ENCODE measurements at regions not wholly inside any gene's neighbourhood (a gene's known extent, or its start where the extent isn't known, plus 50 kb on each side); places are given as distances from the start of the nearest gene placed in this dataset.
A peak's percentile ranks its signal among the peaks of the same experiment; 100 is the strongest.

DNA sequence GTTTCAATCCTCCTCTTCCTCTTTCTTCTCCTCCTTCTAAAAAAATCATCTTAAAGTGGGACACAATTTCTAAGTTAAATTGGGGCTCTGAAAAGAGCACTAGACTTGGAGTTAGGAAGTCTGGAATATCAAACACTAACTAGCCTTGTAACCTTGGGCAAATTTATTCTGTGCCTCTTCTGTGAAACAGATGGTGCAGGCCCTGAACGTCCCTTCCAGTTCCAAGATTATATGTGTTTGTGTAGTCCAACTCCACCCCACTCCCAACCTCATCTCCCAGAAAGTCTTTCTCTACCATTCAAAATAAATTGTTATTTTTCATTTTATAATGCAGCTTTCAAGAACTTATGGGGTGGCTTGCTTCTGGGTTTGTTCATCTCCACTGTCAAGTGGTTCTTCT lies 630.0 kb downstream of the LMO4 start:
- H3K27ac ChIP-seq (ENCODE audit: low read depth, low read length), result no peak overlapping the region
- H2AFZ ChIP-seq (ENCODE audit: low read length, unreplicated experiment), result no peak overlapping the region
- no peak overlapping the region for H3K4me3 ChIP-seq (ENCODE audit: low read depth, low read length)
- H3K27me3 ChIP-seq (ENCODE audit: insufficient read depth, low read length), result no peaks in the 10 kb centered on the region
- peaks cover 26% of the 10 kb centered on the region for H3K4me1 ChIP-seq (ENCODE audit: control insufficient read depth, insufficient read depth, low read length, unreplicated experiment)
- no peaks in the 10 kb centered on the region for H3K79me2 ChIP-seq (ENCODE audit: control insufficient read depth, insufficient read depth, low read length, unreplicated experiment)
- H3K36me3 ChIP-seq (ENCODE audit: insufficient read depth, low read length), result no peaks in the 10 kb centered on the region

DNA sequence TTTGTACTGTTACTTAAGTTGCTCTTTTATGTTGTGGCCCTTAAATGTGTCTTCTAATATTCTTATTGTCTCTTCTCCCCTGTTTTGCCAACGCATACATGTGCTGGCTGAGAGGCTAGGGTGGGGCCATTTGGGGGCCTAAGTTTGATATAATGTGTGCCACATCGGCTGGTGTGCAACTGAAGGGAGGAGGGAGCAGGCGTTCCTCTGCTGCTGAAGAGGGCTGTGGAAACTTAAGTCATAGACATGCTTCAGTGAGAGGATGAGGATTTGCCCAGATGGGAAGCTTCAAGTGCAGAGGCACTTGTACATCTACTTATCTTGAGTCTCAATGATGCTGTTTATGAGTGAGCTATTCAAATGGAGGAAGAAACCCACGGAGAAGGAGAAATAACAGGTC lies 630.6 kb downstream of the LMO4 start:
- Histone ChIP-seq H3K4me1 (ENCODE audit: control insufficient read depth, insufficient read depth, low read length, unreplicated experiment) (peaks cover 31% of the 10 kb centered on the region), H3K27me3 (ENCODE audit: insufficient read depth, low read length) (no peaks in the 10 kb centered on the region), H2AFZ (ENCODE audit: low read length, unreplicated experiment) (no peak overlapping the region), H3K36me3 (ENCODE audit: insufficient read depth, low read length) (no peaks in the 10 kb centered on the region), H3K79me2 (ENCODE audit: control insufficient read depth, insufficient read depth, low read length, unreplicated experiment) (no peaks in the 10 kb centered on the region), H3K4me3 (ENCODE audit: low read depth, low read length) (no peak overlapping the region), H3K27ac (ENCODE audit: low read depth, low read length) (no peak overlapping the region)

DNA sequence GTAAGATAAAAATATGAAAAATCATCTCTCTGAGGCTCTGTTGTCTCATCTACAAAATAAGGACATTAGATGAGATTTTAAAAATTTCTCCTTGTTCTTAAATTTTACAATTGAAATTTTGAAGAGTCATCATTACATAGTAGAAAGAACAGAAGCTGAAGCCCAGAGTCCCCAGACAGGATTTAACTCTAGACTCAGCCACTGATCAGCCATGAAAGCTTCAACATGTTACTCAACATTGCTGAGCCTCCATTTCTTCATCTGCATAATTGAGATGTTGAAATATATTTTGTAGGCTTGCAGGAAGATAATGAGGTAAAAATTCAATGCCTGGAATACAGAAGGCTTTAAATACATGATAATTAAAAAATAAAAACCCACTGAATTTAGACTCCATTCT lies 633.3 kb downstream of the LMO4 start:
- H3K27me3 ChIP-seq (ENCODE audit: insufficient read depth, low read length), result no peaks in the 10 kb centered on the region
- H3K27ac ChIP-seq (ENCODE audit: low read depth, low read length), result no peak overlapping the region; the same call in 1 of the 2 replicates
- H3K4me3 ChIP-seq (ENCODE audit: low read depth, low read length), result no peak overlapping the region
- peaks cover 19% of the 10 kb centered on the region for H3K4me1 ChIP-seq (ENCODE audit: control insufficient read depth, insufficient read depth, low read length, unreplicated experiment)
- H3K79me2 ChIP-seq (ENCODE audit: control insufficient read depth, insufficient read depth, low read length, unreplicated experiment), result no peaks in the 10 kb centered on the region
- no peak overlapping the region for H2AFZ ChIP-seq (ENCODE audit: low read length, unreplicated experiment)
- no peaks in the 10 kb centered on the region for H3K36me3 ChIP-seq (ENCODE audit: insufficient read depth, low read length)

DNA sequence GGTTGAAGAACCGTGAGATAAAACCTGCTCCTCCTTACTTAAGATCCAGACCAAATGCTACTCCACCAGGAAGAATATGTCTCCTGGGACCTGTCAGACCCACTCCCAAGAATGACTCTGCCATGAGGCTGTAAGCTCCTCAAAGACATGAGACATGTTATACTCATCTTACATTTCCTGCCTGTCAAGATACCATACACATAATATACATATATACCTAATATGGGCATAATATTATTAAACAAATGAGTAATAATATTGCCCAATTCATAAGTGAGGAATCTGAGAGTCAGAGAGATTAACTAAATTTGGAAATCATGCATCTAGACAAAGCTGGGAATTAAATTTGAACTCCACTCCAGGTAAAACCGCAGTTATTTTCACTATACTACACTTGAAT lies 634.9 kb downstream of the LMO4 start:
- peak overlapping the region; percentile 27; the same call in 1 of the 2 replicates for H3K4me3 ChIP-seq (ENCODE audit: low read depth, low read length)
- peak overlapping the region; percentile 74 for H3K27ac ChIP-seq (ENCODE audit: low read depth, low read length)
- H3K79me2 ChIP-seq (ENCODE audit: control insufficient read depth, insufficient read depth, low read length, unreplicated experiment), result no peaks in the 10 kb centered on the region

DNA sequence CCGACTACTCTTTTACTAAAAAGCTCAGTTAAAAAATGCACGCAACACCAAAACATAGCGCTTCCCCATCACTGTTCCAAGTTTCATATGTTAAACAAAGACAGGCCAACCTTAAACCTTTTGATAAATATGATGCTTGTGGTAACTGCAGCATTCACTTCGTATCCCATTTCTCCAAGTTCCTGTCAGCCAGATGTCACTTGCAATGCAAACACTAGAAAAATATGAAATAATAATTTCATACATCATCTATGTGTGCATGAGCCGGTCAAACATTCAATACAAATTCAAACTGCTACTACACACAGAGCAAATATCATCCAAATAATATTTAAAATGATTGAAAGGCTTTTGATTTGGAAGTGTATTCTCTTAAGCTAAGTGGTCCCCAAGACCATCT lies 636.5 kb downstream of the LMO4 start:
- no peaks in the 10 kb centered on the region for H3K79me2 ChIP-seq (ENCODE audit: control insufficient read depth, insufficient read depth, low read length, unreplicated experiment)
- H3K36me3 ChIP-seq (ENCODE audit: insufficient read depth, low read length), result no peaks in the 10 kb centered on the region
- no peak overlapping the region for H3K4me3 ChIP-seq (ENCODE audit: low read depth, low read length)
- no peak overlapping the region for H2AFZ ChIP-seq (ENCODE audit: low read length, unreplicated experiment)
- no peak overlapping the region for H3K27ac ChIP-seq (ENCODE audit: low read depth, low read length)
- no peaks in the 10 kb centered on the region for H3K27me3 ChIP-seq (ENCODE audit: insufficient read depth, low read length)
- peaks cover 29% of the 10 kb centered on the region for H3K4me1 ChIP-seq (ENCODE audit: control insufficient read depth, insufficient read depth, low read length, unreplicated experiment)

More for the DNA sequence above, 634.9 kb downstream of the LMO4 start:
- Histone ChIP-seq H3K27me3 (ENCODE audit: insufficient read depth, low read length) (no peaks in the 10 kb centered on the region), H3K4me1 (ENCODE audit: control insufficient read depth, insufficient read depth, low read length, unreplicated experiment) (peaks cover 27% of the 10 kb centered on the region), H2AFZ (ENCODE audit: low read length, unreplicated experiment) (peak overlapping the region; percentile 45), H3K36me3 (ENCODE audit: insufficient read depth, low read length) (no peaks in the 10 kb centered on the region)

DNA sequence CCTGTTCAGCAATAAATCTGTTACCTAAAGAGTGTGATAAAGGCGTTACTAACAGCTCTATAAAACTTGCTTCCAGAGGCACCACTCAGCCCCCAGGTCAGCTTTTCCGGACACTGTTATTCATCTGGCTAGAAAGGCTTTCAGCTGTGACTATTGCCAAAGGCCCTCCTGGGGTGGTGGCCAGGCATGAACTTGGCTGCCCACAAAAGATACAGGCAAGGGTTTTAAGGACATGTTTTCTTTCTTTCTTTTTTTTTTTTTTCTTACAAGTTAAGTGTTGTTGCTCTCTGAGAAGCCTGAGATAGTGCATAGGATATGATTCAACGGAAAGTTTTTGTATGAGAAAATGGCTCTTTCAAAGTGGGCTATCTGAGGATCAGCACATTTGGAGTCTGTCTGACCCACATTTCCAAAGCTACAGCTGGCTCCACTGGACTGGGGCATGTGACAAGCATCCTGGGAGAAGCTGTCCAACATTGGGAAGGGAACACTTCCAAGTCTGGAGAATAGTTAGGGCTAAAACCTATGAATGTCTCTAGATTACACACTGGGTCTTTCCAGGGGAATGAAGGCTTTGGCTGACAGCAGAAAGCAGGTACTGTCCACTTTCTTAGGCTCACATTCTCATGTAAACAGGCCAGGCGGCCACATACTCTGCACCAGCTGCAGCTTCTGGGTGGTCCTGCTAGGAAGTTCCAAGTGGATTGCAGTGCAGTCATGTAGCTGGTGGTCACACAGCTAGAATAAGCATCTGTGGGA lies 639.7 kb downstream of the LMO4 start:
- Histone ChIP-seq H3K27ac (ENCODE audit: low read depth, low read length) (peak overlapping the region; percentile 14; the same call in 1 of the 2 replicates), H2AFZ (ENCODE audit: low read length, unreplicated experiment) (peak overlapping the region; percentile 53), H3K27me3 (ENCODE audit: insufficient read depth, low read length) (no peaks in the 10 kb centered on the region), H3K4me3 (ENCODE audit: low read depth, low read length) (no peak overlapping the region), H3K79me2 (ENCODE audit: control insufficient read depth, insufficient read depth, low read length, unreplicated experiment) (no peaks in the 10 kb centered on the region), H3K4me1 (ENCODE audit: control insufficient read depth, insufficient read depth, low read length, unreplicated experiment) (peaks cover 24% of the 10 kb centered on the region), H3K36me3 (ENCODE audit: insufficient read depth, low read length) (no peaks in the 10 kb centered on the region)

DNA sequence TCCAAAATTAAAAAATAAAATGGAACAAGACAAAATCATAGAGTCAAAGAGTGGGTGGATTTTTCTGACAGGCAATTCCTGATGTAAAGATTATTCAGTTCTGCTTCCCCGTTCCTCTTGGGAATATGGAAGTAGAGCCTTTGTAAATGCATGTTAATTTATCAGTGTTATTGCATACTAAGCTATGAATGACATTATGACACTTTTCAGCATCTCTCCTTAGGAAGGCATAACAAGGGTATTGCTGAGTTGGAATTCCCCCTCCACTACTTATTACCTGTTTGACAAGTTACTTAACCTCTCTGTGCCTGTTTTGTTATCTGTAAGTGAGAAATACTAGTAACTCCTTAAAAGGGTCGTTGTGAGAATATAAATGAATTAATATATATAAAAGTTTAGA lies 640.4 kb downstream of the LMO4 start:
- Histone ChIP-seq H3K27ac (ENCODE audit: low read depth, low read length) (no peak overlapping the region), H3K4me3 (ENCODE audit: low read depth, low read length) (no peak overlapping the region), H2AFZ (ENCODE audit: low read length, unreplicated experiment) (peak overlapping the region; percentile 53)

DNA sequence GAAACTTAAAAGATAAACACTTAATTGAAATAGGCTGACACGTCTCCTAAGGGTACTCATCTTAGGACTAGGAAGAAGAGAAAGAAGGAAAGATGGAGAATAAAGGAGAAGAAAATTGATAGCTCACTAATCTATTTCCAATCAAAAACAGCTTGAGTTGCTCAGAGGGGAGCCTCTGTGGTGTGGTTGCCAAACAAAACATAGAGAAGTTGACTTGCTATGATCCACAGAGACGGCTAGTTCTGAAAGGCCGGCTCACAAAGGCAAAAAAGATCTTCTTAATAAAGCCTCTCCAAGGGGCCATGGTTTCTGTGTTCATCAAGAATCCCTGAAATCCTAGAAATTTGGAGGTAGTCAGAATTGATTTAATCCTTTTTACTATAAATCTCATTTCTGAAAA lies 644.1 kb downstream of the LMO4 start:
- Histone ChIP-seq H3K4me1 (ENCODE audit: control insufficient read depth, insufficient read depth, low read length, unreplicated experiment) (peaks cover 9% of the 10 kb centered on the region), H3K27ac (ENCODE audit: low read depth, low read length) (no peak overlapping the region), H3K4me3 (ENCODE audit: low read depth, low read length) (no peak overlapping the region), H3K27me3 (ENCODE audit: insufficient read depth, low read length) (no peaks in the 10 kb centered on the region), H3K79me2 (ENCODE audit: control insufficient read depth, insufficient read depth, low read length, unreplicated experiment) (no peaks in the 10 kb centered on the region), H3K36me3 (ENCODE audit: insufficient read depth, low read length) (no peaks in the 10 kb centered on the region), H2AFZ (ENCODE audit: low read length, unreplicated experiment) (no peak overlapping the region)

More for the DNA sequence above, 640.4 kb downstream of the LMO4 start:
- peaks cover 18% of the 10 kb centered on the region for H3K4me1 ChIP-seq (ENCODE audit: control insufficient read depth, insufficient read depth, low read length, unreplicated experiment)
- H3K36me3 ChIP-seq (ENCODE audit: insufficient read depth, low read length), result no peaks in the 10 kb centered on the region
- no peaks in the 10 kb centered on the region for H3K79me2 ChIP-seq (ENCODE audit: control insufficient read depth, insufficient read depth, low read length, unreplicated experiment)
- no peaks in the 10 kb centered on the region for H3K27me3 ChIP-seq (ENCODE audit: insufficient read depth, low read length)

DNA sequence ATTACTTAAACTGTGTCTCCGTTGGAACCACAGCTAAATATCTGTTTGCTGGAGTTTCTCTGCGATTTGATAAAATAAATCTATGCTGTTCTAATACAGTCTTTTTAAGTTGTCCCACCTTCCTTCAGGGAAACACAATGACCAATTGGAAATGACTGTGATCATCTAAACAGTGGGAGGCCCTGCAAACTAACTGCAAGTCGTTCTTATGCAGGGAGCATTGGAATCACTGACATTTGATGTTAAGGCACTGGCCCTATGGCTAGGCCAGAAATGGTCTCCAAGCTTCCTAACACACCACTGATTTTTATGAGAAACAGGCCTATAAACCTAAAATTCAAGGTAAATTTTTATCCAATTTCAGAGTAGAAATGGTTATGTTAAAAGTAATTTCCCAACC lies 645.2 kb downstream of the LMO4 start:
- no peak overlapping the region for H3K4me3 ChIP-seq (ENCODE audit: low read depth, low read length)
- H3K4me1 ChIP-seq (ENCODE audit: control insufficient read depth, insufficient read depth, low read length, unreplicated experiment), result no peaks in the 10 kb centered on the region
- no peaks in the 10 kb centered on the region for H3K36me3 ChIP-seq (ENCODE audit: insufficient read depth, low read length)
- H3K79me2 ChIP-seq (ENCODE audit: control insufficient read depth, insufficient read depth, low read length, unreplicated experiment), result no peaks in the 10 kb centered on the region
- H2AFZ ChIP-seq (ENCODE audit: low read length, unreplicated experiment), result no peak overlapping the region
- H3K27ac ChIP-seq (ENCODE audit: low read depth, low read length), result no peak overlapping the region
- H3K27me3 ChIP-seq (ENCODE audit: insufficient read depth, low read length), result no peaks in the 10 kb centered on the region

DNA sequence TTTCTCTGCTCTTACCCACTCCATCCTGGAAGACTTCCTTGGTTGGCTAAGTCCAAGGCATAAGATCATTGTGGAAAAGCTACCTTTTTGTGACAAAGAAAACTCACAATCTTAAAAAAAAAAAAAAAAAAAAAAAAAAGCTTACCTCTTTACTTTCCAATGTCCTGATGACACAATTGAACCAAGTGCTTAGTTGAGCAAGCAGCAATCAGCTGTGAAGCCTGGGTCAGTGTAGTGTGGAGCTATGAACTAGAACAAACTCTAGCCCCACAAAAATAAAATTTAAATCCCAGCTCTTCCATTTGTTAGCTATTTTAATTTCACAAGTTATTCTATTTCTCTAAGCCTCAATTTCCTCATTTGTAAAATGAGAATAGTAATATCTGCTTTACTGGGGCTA lies 647.6 kb downstream of the LMO4 start:
- Histone ChIP-seq H3K4me1 (ENCODE audit: control insufficient read depth, insufficient read depth, low read length, unreplicated experiment) (no peaks in the 10 kb centered on the region), H2AFZ (ENCODE audit: low read length, unreplicated experiment) (no peak overlapping the region), H3K27ac (ENCODE audit: low read depth, low read length) (no peak overlapping the region), H3K36me3 (ENCODE audit: insufficient read depth, low read length) (no peaks in the 10 kb centered on the region), H3K27me3 (ENCODE audit: insufficient read depth, low read length) (no peaks in the 10 kb centered on the region), H3K79me2 (ENCODE audit: control insufficient read depth, insufficient read depth, low read length, unreplicated experiment) (no peaks in the 10 kb centered on the region), H3K4me3 (ENCODE audit: low read depth, low read length) (no peak overlapping the region)

DNA sequence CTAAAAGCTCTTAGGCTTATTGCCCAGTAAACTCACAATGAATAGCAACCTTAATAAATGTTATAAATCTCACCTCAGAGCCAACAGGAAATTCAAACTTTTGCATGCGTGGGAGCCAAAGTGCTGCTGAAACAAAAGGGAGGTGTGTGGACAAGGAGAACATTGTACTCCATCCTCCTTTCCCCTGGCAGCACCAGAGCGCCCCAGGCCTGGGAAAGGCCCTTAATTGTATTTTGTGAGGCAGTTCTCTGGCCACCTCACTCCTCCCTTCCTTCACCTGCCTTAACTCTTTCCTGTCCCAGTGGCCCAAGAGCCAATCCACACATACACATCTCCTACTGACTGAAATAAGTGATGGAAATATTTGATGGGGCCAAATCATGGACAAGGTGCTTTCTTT lies 648.5 kb downstream of the LMO4 start:
- Histone ChIP-seq H3K27ac (ENCODE audit: low read depth, low read length) (no peak overlapping the region), H2AFZ (ENCODE audit: low read length, unreplicated experiment) (no peak overlapping the region), H3K27me3 (ENCODE audit: insufficient read depth, low read length) (no peaks in the 10 kb centered on the region), H3K4me3 (ENCODE audit: low read depth, low read length) (no peak overlapping the region), H3K36me3 (ENCODE audit: insufficient read depth, low read length) (no peaks in the 10 kb centered on the region), H3K4me1 (ENCODE audit: control insufficient read depth, insufficient read depth, low read length, unreplicated experiment) (no peaks in the 10 kb centered on the region), H3K79me2 (ENCODE audit: control insufficient read depth, insufficient read depth, low read length, unreplicated experiment) (no peaks in the 10 kb centered on the region)
